Activated B cell treated with CpG ODN at 0.5 μM for 24 hours (primary cell): ENCODE measurements at regions not wholly inside any gene's neighbourhood (a gene's known extent, or its start where the extent isn't known, plus 50 kb on each side); places are given as distances from the start of the nearest gene placed in this dataset.

Source experiments
- ATAC-seq: fragments of 200-7000 bp; cut with Tn5 transposase; one replicate; pipeline ENCODE4 v1.10.0; 2021; ENCODE audit warnings: low read depth, mild to moderate bottlenecking, moderate library complexity
- CTCF ChIA-PET: fragments of 350-600 bp; sonication (Branson Sonifier 250); formaldehyde crosslinking; loops from one replicate; lab custom pipeline; 2021; ENCODE audit warnings: antibody characterized with exemption; lab: Charles Lee
- POLR2A ChIA-PET: fragments of 350-600 bp; sonication (Branson Sonifier 250); formaldehyde crosslinking; loops from one replicate; lab custom pipeline; 2021; ENCODE audit warnings: antibody characterized with exemption; lab: Charles Lee
- DNase-seq: peaks from one replicate; pipeline ENCODE4 v3.0.0; 2022
- H3K27ac Mint-ChIP-seq: one replicate; pipeline ENCODE4 v1.8.0; 2020; ENCODE audit warnings: mixed read lengths
- H3K27me3 Mint-ChIP-seq: one replicate; pipeline ENCODE4 v1.8.0; 2021; ENCODE audit warnings: mixed read lengths
- H3K36me3 Mint-ChIP-seq: one replicate; pipeline ENCODE4 v1.8.0; 2021; ENCODE audit warnings: low read depth, mixed read lengths
- H3K4me1 Mint-ChIP-seq: one replicate; pipeline ENCODE4 v1.8.0; 2021; ENCODE audit warnings: mixed read lengths
- H3K4me3 Mint-ChIP-seq: one replicate; pipeline ENCODE4 v1.8.0; 2020; ENCODE audit warnings: mild to moderate bottlenecking, mixed read lengths
- H3K9me3 Mint-ChIP-seq: one replicate; pipeline ENCODE4 v1.8.0; 2020; ENCODE audit warnings: mixed read lengths
- CTCF ChIP-seq: fragments of 200-600 bp; IDR thresholded peaks from one replicate; pipeline ENCODE4 v1.8.0; 2022; ENCODE audit warnings: antibody characterized with exemption, mild to moderate bottlenecking
- intact Hi-C: fragments of 100-400 bp; cut with micrococcal nuclease; formaldehyde crosslinking; loops from one replicate; pipeline ENCODE4 v1.15.1; 2024

GRCh38 chr13:62088165-62088564, 672.5 kb upstream of the PCDH20 start:
- intact Hi-C loops: no loop called here
- DNase-seq (no peak), ATAC-seq (no peak)
- no peak for TF ChIP-seq CTCF
- Mint-ChIP-seq H3K36me3 (no peaks in the 10 kb centered on the region), H3K9me3 (peaks cover 3% of the 10 kb centered on the region), H3K4me1 (no peaks in the 10 kb centered on the region), H3K4me3 (no peak overlapping the region), H3K27ac (no peak overlapping the region), H3K27me3 (no peaks in the 10 kb centered on the region)
- ChIA-PET CTCF (no interaction called here), POLR2A (no interaction called here)

GRCh38 chr13:62087124-62087523, 671.5 kb upstream of the PCDH20 start:
- Mint-ChIP-seq H3K36me3 (no peaks in the 10 kb centered on the region), H3K27ac (no peak overlapping the region), H3K4me3 (no peak overlapping the region), H3K9me3 (no peaks in the 10 kb centered on the region), H3K27me3 (no peaks in the 10 kb centered on the region), H3K4me1 (no peaks in the 10 kb centered on the region)
- DNase-seq: no peak
- CTCF ChIA-PET: no interaction called here
- intact Hi-C loops: no loop called here
- no peak for ATAC-seq
- TF ChIP-seq CTCF: no peak
- POLR2A ChIA-PET: no interaction called here

GRCh38 chr13:62085337-62086229, 669.9 kb upstream of the PCDH20 start:
- CTCF ChIA-PET: no interaction called here
- no peak for TF ChIP-seq CTCF
- no peaks in the 10 kb centered on the region for H3K4me1 Mint-ChIP-seq
- ATAC-seq: no peak
- H3K27me3 Mint-ChIP-seq: no peaks in the 10 kb centered on the region
- H3K9me3 Mint-ChIP-seq: no peaks in the 10 kb centered on the region
- POLR2A ChIA-PET: no interaction called here
- no peak for DNase-seq
- H3K27ac Mint-ChIP-seq: no peak overlapping the region
- H3K4me3 Mint-ChIP-seq: no peak overlapping the region
- intact Hi-C loops: no loop called here
- H3K36me3 Mint-ChIP-seq: no peaks in the 10 kb centered on the region

GRCh38 chr13:62084728-62085127, 669.1 kb upstream of the PCDH20 start:
- Mint-ChIP-seq H3K4me3 (no peak overlapping the region), H3K27me3 (no peaks in the 10 kb centered on the region), H3K27ac (no peak overlapping the region), H3K36me3 (no peaks in the 10 kb centered on the region), H3K9me3 (no peaks in the 10 kb centered on the region), H3K4me1 (no peaks in the 10 kb centered on the region)
- CTCF ChIA-PET: no interaction called here
- no peak for TF ChIP-seq CTCF
- DNase-seq (no peak), ATAC-seq (no peak)
- POLR2A ChIA-PET: no interaction called here
- intact Hi-C loops: no loop called here

- Mint-ChIP-seq H3K27me3 (no peaks in the 10 kb centered on the region), H3K36me3 (no peaks in the 10 kb centered on the region), H3K9me3 (peaks cover 12% of the 10 kb centered on the region), H3K4me1 (no peaks in the 10 kb centered on the region), H3K4me3 (no peak overlapping the region), H3K27ac (no peak overlapping the region)
- ChIA-PET POLR2A (no interaction called here), CTCF (no interaction called here)
- TF ChIP-seq CTCF: no peak
- intact Hi-C loops: no loop called here
- no peak for DNase-seq
- ATAC-seq: no peak
Measured at GRCh38 chr13:62067821-62068220, 652.2 kb upstream of the PCDH20 start.
